Large intestine (tissue), 3 donors: ENCODE measurements at regions not wholly inside any gene's neighbourhood (a gene's known extent, or its start where the extent isn't known, plus 50 kb on each side); places are given as distances from the start of the nearest gene placed in this dataset.

Experiments used
- DNase-seq, 2 donors: peaks; one replicate each; pipeline versions ENCODE4 v3.0.0 to v3.0.0-alpha.2; 2013
- H3K27ac ChIP-seq: one replicate; pipeline ENCODE4 v1.5.1; 2013; ENCODE audit warnings: low read length
- H3K27me3 ChIP-seq: 2 replicates; pipeline ENCODE4 v1.6.1; 2013; ENCODE audit warnings: low read length; ENCODE audit not compliant: control insufficient read depth, insufficient read depth
- H3K36me3 ChIP-seq: 2 replicates; pipeline ENCODE4 v1.6.1; 2013; ENCODE audit warnings: low read length; ENCODE audit not compliant: control insufficient read depth, insufficient read depth
- H3K4me1 ChIP-seq: one replicate; pipeline ENCODE4 v1.6.1; 2013; ENCODE audit warnings: low read length; ENCODE audit not compliant: control insufficient read depth, insufficient read depth
- H3K4me3 ChIP-seq: one replicate; pipeline ENCODE4 v1.5.1; 2013; ENCODE audit warnings: low read length
- H3K9me3 ChIP-seq: one replicate; pipeline ENCODE4 v1.6.1; 2013; ENCODE audit warnings: mild to moderate bottlenecking, low read depth, low read length, moderate library complexity; ENCODE audit not compliant: control insufficient read depth
- WGBS: methylation state at CpG from one replicate; pipeline ENCODE4 v1.1.5; 2013; ENCODE audit warnings: low lambda C conversion rate; ENCODE audit not compliant: insufficient coverage; 5-methylcytosine and 5-hydroxymethylcytosine counted together

DNA sequence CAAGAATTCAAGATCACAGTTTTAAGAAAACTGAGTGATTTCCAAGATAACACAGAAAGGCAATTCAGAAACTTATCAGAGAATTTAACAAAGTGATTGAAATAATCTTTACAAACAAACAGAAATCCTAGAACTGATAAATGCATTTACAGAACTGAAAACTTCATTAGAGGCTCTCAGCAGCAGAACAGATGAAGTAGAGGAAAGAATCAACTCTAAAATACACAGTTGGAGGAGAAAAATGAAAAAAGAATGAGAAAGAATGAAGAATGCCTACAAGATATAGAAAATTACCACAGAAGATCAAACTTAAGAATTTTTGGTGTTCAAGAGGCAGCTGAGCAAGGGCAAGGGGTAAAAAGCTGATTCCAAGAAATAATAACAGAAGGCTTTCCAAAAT lies 168.8 kb downstream of the POLR2M start:
- no peak for DNase-seq
- H3K27ac ChIP-seq, result no peak overlapping the region
- peaks cover 3% of the 10 kb centered on the region for H3K27me3 ChIP-seq

DNA sequence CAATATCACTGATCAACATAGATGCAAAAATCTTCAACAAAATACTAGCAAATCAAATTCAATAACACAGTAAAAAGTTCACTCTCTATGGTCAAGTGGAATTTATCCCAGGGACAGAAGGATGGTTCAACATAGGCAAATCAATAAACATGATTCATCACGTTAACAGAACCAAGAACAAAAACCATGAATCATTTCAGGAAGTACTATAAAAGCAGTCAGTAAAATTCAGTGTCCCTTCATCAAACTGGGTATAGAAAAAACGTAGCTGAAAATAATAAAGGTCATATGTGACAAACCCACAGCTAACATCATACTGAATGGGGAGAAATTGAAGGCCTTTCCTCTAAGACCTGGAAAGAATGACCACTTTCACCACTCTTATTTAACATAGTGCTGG lies 172.1 kb downstream of the POLR2M start:
- Histone ChIP-seq H3K27me3 (no peaks in the 10 kb centered on the region), H3K27ac (no peak overlapping the region), H3K36me3 (no peaks in the 10 kb centered on the region), H3K4me1 (no peaks in the 10 kb centered on the region), H3K9me3 (peaks cover 5% of the 10 kb centered on the region), H3K4me3 (no peak overlapping the region)
- no peak for DNase-seq
- WGBS, result no CpG with 5 or more reads among the region's 2 CpGs

More for the DNA sequence above, 168.8 kb downstream of the POLR2M start:
- Histone ChIP-seq H3K4me1 (no peaks in the 10 kb centered on the region), H3K4me3 (no peak overlapping the region), H3K9me3 (peaks cover 5% of the 10 kb centered on the region), H3K36me3 (no peaks in the 10 kb centered on the region)

DNA sequence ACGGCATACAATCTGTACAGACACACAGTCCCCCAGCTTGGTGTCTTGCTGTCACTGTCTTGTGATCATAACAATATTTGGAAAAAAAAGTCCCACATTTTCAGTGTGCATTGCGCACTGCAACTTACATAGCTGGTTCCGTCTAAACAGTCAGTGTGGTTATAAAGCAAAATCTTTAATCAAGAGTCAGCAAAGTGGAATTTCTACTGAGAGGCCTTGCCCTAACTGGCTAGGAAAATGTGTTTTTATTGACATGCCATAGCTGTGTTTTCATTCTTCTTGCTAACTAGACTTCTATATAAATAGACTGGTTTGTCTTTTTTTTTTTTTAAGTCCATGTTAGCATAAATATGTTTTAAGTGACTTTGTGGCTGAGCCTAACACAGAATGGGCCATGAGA lies 174.8 kb downstream of the POLR2M start:
- no peaks in the 10 kb centered on the region for H3K36me3 ChIP-seq
- no peak overlapping the region for H3K4me3 ChIP-seq
- no peak overlapping the region for H3K27ac ChIP-seq
- no peaks in the 10 kb centered on the region for H3K4me1 ChIP-seq
- no peak for DNase-seq
- no peaks in the 10 kb centered on the region for H3K27me3 ChIP-seq
- WGBS, result 92% methylated on average over 2 of the region's 3 CpGs
- H3K9me3 ChIP-seq, result no peaks in the 10 kb centered on the region

DNA sequence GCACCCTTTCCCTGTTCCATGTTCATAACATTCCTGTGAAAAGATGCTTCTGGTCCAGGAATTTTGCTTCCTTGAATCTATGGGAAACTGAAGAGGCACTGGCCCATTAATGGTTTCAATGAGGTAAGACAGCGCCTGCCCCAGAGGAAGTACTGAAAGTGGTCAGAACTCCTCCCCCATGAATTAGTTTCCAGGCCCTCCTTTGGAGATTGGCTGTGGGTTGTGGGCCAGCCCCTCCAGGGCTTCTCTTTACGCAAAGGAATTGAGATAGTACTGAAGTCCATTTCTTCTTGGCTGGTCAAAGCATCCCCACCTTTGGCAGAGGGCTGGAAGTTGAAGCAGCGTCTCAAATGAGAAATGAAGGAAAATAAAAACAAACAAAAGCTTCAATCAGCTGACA lies 175.5 kb downstream of the POLR2M start:
- no peak for DNase-seq
- no peaks in the 10 kb centered on the region for H3K4me1 ChIP-seq
- H3K4me3 ChIP-seq, result no peak overlapping the region
- H3K36me3 ChIP-seq, result no peaks in the 10 kb centered on the region
- no peaks in the 10 kb centered on the region for H3K9me3 ChIP-seq
- no peak overlapping the region for H3K27ac ChIP-seq
- WGBS, result 67% methylated on average over 1 of the region's 3 CpGs
- no peaks in the 10 kb centered on the region for H3K27me3 ChIP-seq

DNA sequence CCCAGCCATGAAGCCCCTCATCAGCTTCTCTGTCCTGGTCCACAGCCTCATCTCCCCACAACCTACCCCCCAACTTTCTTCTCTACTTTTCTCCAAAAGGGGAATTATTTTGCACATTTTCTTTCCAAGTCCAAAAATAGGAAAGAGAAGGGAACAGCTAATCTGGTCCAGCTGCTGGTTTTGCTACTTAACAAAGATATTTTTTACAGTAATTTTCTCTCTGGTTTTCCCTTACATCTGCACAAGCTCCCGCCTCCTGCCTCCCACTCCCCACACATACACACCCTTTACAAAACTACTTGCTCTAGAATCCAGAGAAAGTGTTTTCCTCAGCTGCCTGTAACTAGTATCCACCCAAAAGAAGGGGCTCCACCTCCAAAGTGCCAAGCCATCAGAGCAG lies 177.2 kb downstream of the POLR2M start:
- no peak overlapping the region for H3K27ac ChIP-seq
- H3K4me3 ChIP-seq, result no peak overlapping the region
- H3K36me3 ChIP-seq, result no peaks in the 10 kb centered on the region
- H3K4me1 ChIP-seq, result no peaks in the 10 kb centered on the region
- no CpG with 5 or more reads among the region's 1 CpG for WGBS
- no peaks in the 10 kb centered on the region for H3K9me3 ChIP-seq
- H3K27me3 ChIP-seq, result no peaks in the 10 kb centered on the region
- DNase-seq, result no peak

DNA sequence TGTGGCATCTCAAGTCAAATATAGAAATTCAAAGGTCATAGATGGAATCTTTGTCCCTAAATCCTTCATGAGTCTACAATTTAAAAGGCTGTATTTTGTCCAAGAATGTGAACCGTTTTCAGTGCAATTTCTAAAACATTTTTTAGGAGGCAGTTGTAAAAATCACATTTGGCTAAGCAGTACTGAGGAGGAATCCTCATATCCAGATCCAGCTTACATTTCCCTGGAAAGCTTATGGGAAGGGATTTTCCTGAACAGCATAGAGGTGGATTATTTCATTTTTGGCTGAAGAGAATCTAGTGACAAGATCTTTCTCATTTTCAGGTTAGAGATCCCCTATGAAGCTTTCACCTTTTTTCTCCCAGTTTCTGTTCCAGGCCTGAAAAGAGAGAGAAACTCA lies 178.4 kb downstream of the POLR2M start:
- DNase-seq, result no peak

DNA sequence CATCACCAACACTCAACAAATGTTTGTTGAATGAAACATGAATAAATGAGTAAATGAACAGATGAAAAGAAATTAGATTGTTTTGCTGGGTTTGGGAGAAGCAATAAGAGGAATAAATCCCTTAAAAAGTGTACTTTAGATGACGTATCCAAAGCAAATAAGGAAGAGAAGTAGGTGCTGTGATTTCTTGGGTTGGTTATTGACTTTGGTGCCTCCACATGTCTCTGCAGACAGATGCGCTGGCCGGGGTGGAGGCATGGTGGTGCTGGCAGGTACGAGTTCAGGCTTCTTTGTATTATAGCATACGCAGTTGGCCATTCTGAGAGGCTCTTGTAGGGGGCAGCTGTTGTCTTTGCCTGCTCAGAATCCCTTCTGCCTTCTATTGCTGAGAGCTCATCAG lies 178.9 kb downstream of the POLR2M start:
- H3K4me1 ChIP-seq, result no peaks in the 10 kb centered on the region
- DNase-seq, result no peak
- no peaks in the 10 kb centered on the region for H3K36me3 ChIP-seq
- no peaks in the 10 kb centered on the region for H3K9me3 ChIP-seq
- WGBS, result 83% methylated on average over 1 of the region's 5 CpGs
- no peaks in the 10 kb centered on the region for H3K27me3 ChIP-seq
- H3K4me3 ChIP-seq, result no peak overlapping the region
- H3K27ac ChIP-seq, result no peak overlapping the region

More for the DNA sequence above, 178.4 kb downstream of the POLR2M start:
- no peak overlapping the region for H3K27ac ChIP-seq
- no peaks in the 10 kb centered on the region for H3K36me3 ChIP-seq
- H3K27me3 ChIP-seq, result no peaks in the 10 kb centered on the region
- no peak overlapping the region for H3K4me3 ChIP-seq
- no peaks in the 10 kb centered on the region for H3K4me1 ChIP-seq
- H3K9me3 ChIP-seq, result no peaks in the 10 kb centered on the region
- WGBS, result 100% methylated on average over 1 of the region's 1 CpG

DNA sequence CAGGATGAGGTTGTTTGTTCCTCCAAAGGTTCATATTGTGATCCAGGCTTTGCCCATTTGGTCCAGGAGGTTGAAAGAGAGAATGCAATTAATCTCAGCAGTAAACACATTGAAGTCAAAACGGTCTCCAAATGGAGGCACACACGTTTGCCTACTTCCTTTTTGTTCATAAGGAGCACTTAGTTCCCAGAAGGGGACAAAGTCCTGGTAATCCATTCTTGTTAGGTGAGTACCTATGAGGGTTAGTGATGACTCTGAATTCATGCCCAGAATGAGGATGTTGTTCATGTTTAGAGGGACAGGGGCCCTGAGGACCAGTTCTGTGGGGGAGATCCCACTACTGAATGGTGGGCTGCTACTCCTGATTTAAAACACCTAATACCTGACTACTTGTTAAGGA lies 177.7 kb downstream of the ALDH1A2 start:
- Histone ChIP-seq H3K27ac (no peak overlapping the region), H3K4me3 (no peak overlapping the region), H3K27me3 (no peaks in the 10 kb centered on the region), H3K36me3 (no peaks in the 10 kb centered on the region), H3K9me3 (no peaks in the 10 kb centered on the region), H3K4me1 (no peaks in the 10 kb centered on the region)
- no CpG with 5 or more reads among the region's 2 CpGs for WGBS
- DNase-seq, result no peak

DNA sequence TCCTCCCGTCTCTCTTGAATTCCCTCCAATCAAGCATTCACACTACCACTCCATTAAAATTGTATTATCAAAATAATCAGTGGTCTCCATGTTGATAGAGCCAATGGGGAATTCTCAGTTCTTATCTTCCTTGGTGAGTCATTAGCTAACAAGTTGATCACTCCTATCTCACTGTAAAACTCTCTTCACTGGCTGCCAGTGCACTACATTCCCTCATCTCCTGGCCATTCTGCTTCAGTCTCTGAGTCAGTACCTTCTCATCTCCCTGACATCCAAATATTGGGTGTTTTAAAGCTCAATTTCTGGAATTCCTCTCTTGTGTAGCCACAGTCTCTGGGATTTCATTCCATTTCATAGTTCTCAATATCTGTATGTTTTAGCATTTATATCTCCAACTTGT lies 175.2 kb downstream of the ALDH1A2 start:
- no peak for DNase-seq
- H3K9me3 ChIP-seq, result no peaks in the 10 kb centered on the region
- H3K36me3 ChIP-seq, result no peaks in the 10 kb centered on the region
- H3K4me3 ChIP-seq, result no peak overlapping the region
- WGBS, result 100% methylated on average over 1 of the region's 1 CpG
- no peak overlapping the region for H3K27ac ChIP-seq
- no peaks in the 10 kb centered on the region for H3K4me1 ChIP-seq
- H3K27me3 ChIP-seq, result no peaks in the 10 kb centered on the region

DNA sequence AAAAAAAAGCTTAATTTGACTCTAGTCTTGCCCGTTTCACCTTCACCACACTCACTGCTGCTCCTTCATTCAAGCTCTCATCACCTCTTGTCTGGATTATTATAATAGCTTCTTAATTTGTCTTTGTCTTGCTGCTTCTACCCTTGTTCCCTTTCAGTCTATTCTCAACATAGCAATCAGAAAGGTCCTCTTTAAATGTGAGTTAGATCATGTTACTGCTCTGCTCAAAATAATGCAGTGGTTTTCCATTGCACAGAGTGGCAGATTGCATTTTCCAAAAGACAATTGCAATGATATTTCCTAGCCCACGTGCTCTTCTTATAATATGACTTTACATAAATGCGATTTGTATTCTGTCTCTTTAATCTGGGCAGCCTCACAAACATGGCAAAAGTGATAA lies 174.6 kb downstream of the ALDH1A2 start:
- no peak overlapping the region for H3K4me3 ChIP-seq
- no peaks in the 10 kb centered on the region for H3K27me3 ChIP-seq
- H3K27ac ChIP-seq, result no peak overlapping the region
- DNase-seq, result no peak
- H3K4me1 ChIP-seq, result no peaks in the 10 kb centered on the region
- no CpG with 5 or more reads among the region's 3 CpGs for WGBS
- no peaks in the 10 kb centered on the region for H3K9me3 ChIP-seq
- no peaks in the 10 kb centered on the region for H3K36me3 ChIP-seq

DNA sequence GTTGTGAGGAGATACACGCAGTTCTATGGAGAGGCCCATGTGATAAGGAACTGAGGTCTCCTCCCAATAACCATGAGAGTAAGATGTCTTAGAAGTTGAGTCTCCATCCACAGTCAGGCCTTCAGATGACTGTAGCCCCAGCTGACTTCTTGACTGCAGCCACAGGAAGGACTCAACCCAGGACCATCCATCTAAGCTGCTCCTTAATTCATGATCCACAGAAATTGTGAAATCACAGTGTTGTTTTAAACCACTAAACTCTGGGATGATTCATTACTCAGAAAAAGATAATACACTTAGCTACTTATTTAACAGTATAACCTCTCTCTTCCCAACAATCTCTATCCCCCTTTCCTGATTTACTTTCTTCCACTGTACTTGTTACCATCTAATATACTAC lies 173.3 kb downstream of the ALDH1A2 start:
- Histone ChIP-seq H3K36me3 (no peaks in the 10 kb centered on the region), H3K27me3 (no peaks in the 10 kb centered on the region), H3K4me3 (no peak overlapping the region), H3K9me3 (no peaks in the 10 kb centered on the region), H3K27ac (no peak overlapping the region), H3K4me1 (no peaks in the 10 kb centered on the region)
- DNase-seq, result no peak
- no CpG with 5 or more reads among the region's 1 CpG for WGBS
